Thyroid gland (tissue), 4 donors: ENCODE measurements at regions not wholly inside any gene's neighbourhood (a gene's known extent, or its start where the extent isn't known, plus 50 kb on each side); places are given as distances from the start of the nearest gene placed in this dataset.
A peak's percentile ranks its signal among the peaks of the same experiment; 100 is the strongest.

Experiments used
- DNase-seq, 2 donors: peaks; one replicate each; pipeline ENCODE4 v3.0.0-alpha.2; 2019
- H3K27ac ChIP-seq, 3 donors: fragments of 200-600 bp; sonication (generic); 1 replicate in 2 of 3; 2 replicates in 1 of 3; pipeline ENCODE4 v1.5.1; 2016 to 2019; ENCODE audit warnings: mild to moderate bottlenecking in 1 of 3, moderate library complexity in 1 of 3
- H3K27me3 ChIP-seq: fragments of 200-600 bp; sonication (generic); one replicate; pipeline ENCODE4 v1.5.1; 2019
- H3K36me3 ChIP-seq, 2 donors: fragments of 200-600 bp; sonication (generic); one replicate each; pipeline ENCODE4 v1.5.1; 2016 to 2019
- H3K4me1 ChIP-seq, 2 donors: fragments of 200-600 bp; sonication (generic); one replicate each; pipeline ENCODE4 v1.5.1; 2017 to 2019
- H3K4me3 ChIP-seq, 3 donors: fragments of 200-600 bp; sonication (generic); replicated peaks in 1 of 3; 1 replicate in 2 of 3; 2 replicates in 1 of 3; pipeline ENCODE4 v1.5.1; 2016; ENCODE audit warnings: mild to moderate bottlenecking in 1 of 3
- H3K9me3 ChIP-seq: fragments of 200-600 bp; sonication (generic); one replicate; pipeline ENCODE4 v1.5.1; 2017
- POLR2A ChIP-seq, 2 donors: fragments of 450-650 bp; IDR thresholded peaks; one replicate each; pipeline ENCODE4 v1.6.1; 2017; ENCODE audit warnings: antibody characterized with exemption in 2 of 2, mild to moderate bottlenecking in 2 of 2, moderate library complexity in 1 of 2
- WGBS, 2 donors: methylation state at CpG; one replicate each; pipeline ENCODE4 v1.1.5; 2017; 5-methylcytosine and 5-hydroxymethylcytosine counted together
- intact Hi-C: fragments of 100-400 bp; cut with DNase I; formaldehyde crosslinking; loops from one replicate; pipeline ENCODE4 v1.15.1; 2023
- TF ChIP-seq, protein P1 (sequence below), 6 experiments: fragments of 200-600 bp in 3 of 6; fragments of 450-650 bp in 3 of 6; sonication (generic) in 3 of 6; IDR thresholded peaks; one replicate each; pipeline ENCODE4 v1.5.1; 2016 to 2019; ENCODE audit warnings: antibody characterized with exemption in 6 of 6, mild to moderate bottlenecking in 2 of 6, inconsistent platforms in 1 of 6, moderate library complexity in 1 of 6

DNA sequence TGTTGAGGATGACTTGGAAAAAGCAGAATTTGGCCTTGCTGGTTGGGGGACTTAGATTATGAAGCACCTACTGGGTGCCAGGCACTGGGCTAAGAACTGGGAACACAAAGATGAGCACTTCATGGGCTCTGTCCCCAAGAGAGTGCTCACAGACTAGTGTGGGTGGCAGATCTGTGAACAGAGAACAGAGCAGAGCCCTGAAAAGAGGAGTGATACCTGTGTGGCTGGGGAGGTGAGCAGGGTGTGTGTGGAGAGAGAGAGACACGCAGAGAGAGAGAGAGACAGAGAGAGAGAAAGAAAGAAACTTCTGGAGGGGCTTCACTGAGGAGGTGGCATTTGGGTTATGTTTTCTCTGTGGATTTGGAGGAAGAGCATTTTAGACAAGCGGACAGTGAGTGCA is 61.1 kb upstream of the PPP2R5A start:
- WGBS, 2 donors: 93 to 97% methylated on average over 2 of the region's 2 CpGs
- intact Hi-C loops: no loop called here

DNA sequence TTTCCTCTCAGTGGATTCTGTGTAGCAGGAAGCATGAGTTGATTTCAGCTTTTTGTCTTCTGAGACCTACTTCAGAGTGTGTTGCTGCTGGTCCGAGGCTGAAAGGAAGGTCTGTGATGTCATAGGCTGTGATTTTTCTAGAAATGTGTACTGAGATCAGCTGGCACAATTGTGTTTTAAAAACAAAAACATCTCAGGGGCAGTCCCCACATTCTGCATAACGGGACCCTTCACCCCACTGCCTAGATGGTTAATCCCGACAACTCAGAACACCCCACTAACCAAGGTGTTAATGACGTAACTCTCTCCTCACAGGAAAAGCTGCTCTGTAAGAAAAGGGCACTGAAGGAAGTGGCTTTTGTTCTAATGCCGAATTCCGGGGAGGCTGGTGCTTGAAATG is 59.8 kb upstream of the PPP2R5A start:
- no peaks in the 10 kb centered on the region for H3K9me3 ChIP-seq
- H3K4me3 ChIP-seq: no peak overlapping the region
- no peak for TF ChIP-seq POLR2A (IDR thresholded peaks at IDR 0.05)
- TF ChIP-seq, protein P1, sequence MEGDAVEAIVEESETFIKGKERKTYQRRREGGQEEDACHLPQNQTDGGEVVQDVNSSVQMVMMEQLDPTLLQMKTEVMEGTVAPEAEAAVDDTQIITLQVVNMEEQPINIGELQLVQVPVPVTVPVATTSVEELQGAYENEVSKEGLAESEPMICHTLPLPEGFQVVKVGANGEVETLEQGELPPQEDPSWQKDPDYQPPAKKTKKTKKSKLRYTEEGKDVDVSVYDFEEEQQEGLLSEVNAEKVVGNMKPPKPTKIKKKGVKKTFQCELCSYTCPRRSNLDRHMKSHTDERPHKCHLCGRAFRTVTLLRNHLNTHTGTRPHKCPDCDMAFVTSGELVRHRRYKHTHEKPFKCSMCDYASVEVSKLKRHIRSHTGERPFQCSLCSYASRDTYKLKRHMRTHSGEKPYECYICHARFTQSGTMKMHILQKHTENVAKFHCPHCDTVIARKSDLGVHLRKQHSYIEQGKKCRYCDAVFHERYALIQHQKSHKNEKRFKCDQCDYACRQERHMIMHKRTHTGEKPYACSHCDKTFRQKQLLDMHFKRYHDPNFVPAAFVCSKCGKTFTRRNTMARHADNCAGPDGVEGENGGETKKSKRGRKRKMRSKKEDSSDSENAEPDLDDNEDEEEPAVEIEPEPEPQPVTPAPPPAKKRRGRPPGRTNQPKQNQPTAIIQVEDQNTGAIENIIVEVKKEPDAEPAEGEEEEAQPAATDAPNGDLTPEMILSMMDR (IDR thresholded peaks at IDR 0.05): no peak
- 32 to 38% methylated on average over 6 of the region's 6 CpGs for WGBS, 2 donors
- no peaks in the 10 kb centered on the region for H3K27me3 ChIP-seq
- peak overlapping the region; percentile 77 to 94 (median 85) for H3K27ac ChIP-seq
- no peak for DNase-seq
- peaks cover 31 to 42% of the 10 kb centered on the region in 2 donors for H3K4me1 ChIP-seq
- H3K36me3 ChIP-seq: no peaks in the 10 kb centered on the region
- intact Hi-C loops: no loop called here

More for the DNA sequence above, 61.1 kb upstream of the PPP2R5A start:
- Histone ChIP-seq H3K4me3 (no peak overlapping the region), H3K36me3 (no peaks in the 10 kb centered on the region), H3K27ac (peak overlapping the region in 1 of 3 donors; percentile 94), H3K9me3 (no peaks in the 10 kb centered on the region), H3K27me3 (no peaks in the 10 kb centered on the region), H3K4me1 (peaks cover 31 to 43% of the 10 kb centered on the region in 2 donors)
- TF ChIP-seq POLR2A (IDR thresholded peaks at IDR 0.05): no peak
- no peak for DNase-seq

DNA sequence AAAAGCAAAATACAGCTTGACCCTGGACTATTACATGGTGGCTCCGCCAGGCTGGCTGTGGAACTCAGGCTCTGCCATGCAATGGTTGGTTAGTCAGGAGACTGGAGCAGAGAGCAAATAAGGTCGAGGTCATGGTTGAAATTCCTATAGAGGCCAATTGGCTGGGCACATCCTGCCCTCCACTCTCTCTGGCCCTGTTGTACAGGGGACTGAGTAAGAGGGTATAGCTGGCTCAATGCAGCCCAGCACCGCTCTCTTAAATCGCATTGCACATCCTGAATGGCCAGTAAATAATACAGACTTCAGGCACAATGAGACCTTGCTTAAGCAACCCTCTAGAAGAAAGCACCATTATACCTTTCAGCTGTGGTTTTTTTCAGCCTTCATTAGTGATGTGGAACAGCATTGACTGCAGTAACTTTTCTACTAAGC is 59.3 kb upstream of the PPP2R5A start:
- peak; percentile 48 to 53 for DNase-seq
- H3K36me3 ChIP-seq: no peaks in the 10 kb centered on the region
- TF ChIP-seq, protein P1 (IDR thresholded peaks at IDR 0.05): no peak
- no peak for TF ChIP-seq POLR2A (IDR thresholded peaks at IDR 0.05)
- intact Hi-C loops: no loop called here
- WGBS, 2 donors: 39 to 49% methylated on average over 4 of the region's 4 CpGs
- no peaks in the 10 kb centered on the region for H3K27me3 ChIP-seq
- H3K27ac ChIP-seq: peak overlapping the region; percentile 77 to 94 (median 85)
- no peaks in the 10 kb centered on the region for H3K9me3 ChIP-seq
- peaks cover 35 to 42% of the 10 kb centered on the region in 2 donors for H3K4me1 ChIP-seq
- no peak overlapping the region for H3K4me3 ChIP-seq

DNA sequence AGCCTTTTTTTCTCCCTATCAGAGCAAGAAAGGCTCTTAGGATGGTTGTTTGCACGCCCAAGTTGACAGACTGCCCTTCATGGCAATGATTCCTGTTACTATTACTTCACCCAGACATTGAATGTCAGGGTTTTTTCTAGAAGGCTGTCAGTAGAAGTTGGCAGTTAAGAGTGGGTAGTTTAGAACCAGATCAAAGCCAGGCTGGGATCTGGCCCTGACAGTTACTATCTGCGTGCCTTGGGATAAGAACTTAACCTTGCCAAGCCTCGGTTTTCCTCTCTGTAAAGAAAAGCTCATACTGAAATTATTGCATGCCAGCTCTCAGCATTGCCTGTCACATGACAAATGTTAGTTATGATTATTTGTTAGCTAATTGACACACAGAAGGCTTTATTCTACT is 58.7 kb upstream of the PPP2R5A start:
- Histone ChIP-seq H3K9me3 (no peaks in the 10 kb centered on the region), H3K4me1 (peaks cover 41% of the 10 kb centered on the region in 2 donors), H3K27me3 (no peaks in the 10 kb centered on the region), H3K36me3 (no peaks in the 10 kb centered on the region), H3K27ac (peak overlapping the region; percentile 77 to 94 (median 85)), H3K4me3 (no peak overlapping the region)
- TF ChIP-seq POLR2A (IDR thresholded peaks at IDR 0.05): no peak
- TF ChIP-seq, protein P1 (IDR thresholded peaks at IDR 0.05): no peak
- no peak for DNase-seq
- WGBS, 2 donors: 81 to 83% methylated on average over 3 of the region's 3 CpGs
- intact Hi-C loops: no loop called here

DNA sequence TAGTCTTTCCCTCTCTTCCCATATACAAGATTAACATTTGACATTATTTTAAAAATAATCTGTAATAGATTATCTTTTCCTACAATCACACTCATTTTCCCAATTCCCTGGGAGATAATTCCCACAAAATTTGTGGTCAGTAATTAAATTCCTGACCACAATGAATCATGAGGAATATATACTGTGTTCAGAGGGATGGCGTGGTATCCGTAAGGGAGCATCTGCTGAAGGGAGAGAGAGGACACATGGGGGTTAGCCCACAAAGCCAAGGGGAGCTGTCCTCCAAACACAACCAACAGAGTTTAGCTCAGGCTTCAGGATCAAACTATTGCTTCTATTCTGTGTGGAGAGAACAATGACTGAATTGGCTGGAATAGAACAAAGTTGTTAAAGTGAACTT is 57.1 kb upstream of the PPP2R5A start:
- TF ChIP-seq, protein P1 (IDR thresholded peaks at IDR 0.05): no peak
- WGBS, 2 donors: 92 to 95% methylated on average over 2 of the region's 2 CpGs
- H3K4me1 ChIP-seq: peaks cover 41 to 44% of the 10 kb centered on the region in 2 donors

More for the DNA sequence above, 57.1 kb upstream of the PPP2R5A start:
- no peak overlapping the region for H3K4me3 ChIP-seq
- H3K36me3 ChIP-seq: no peaks in the 10 kb centered on the region
- H3K27me3 ChIP-seq: no peaks in the 10 kb centered on the region
- DNase-seq: no peak
- intact Hi-C loops: no loop called here
- peak overlapping the region in 1 of 3 donors; percentile 94 for H3K27ac ChIP-seq
- H3K9me3 ChIP-seq: no peaks in the 10 kb centered on the region
